GM23338 (cell line): ENCODE measurements at regions not wholly inside any gene's neighbourhood (a gene's known extent, or its start where the extent isn't known, plus 50 kb on each side); places are given as distances from the start of the nearest gene placed in this dataset.

Experiments
- ATAC-seq: fragments of 200-7000 bp; cut with Tn5 transposase; 3 replicates; pipeline ENCODE4 v1.9.1; 2020
- DNase-seq: peaks from one replicate; pipeline ENCODE4 v3.0.0-alpha.2; 2015; ENCODE audit warnings: low spot score
- H2AFZ ChIP-seq: fragments of 200-600 bp; sonication (generic); 2 replicates; pipeline ENCODE4 v1.8.0; 2016; ENCODE audit warnings: antibody characterized with exemption, mild to moderate bottlenecking, moderate library complexity
- H3F3A ChIP-seq: fragments of 200-600 bp; sonication (generic); replicated peaks from 2 replicates; pipeline ENCODE4 v1.8.0; 2017; ENCODE audit warnings: antibody characterized with exemption, mixed run types, low read depth
- H3K27ac ChIP-seq: fragments of 200-600 bp; sonication (generic); 2 replicates; pipeline ENCODE4 v1.6.1; 2016; ENCODE audit warnings: low read depth
- H3K27me3 ChIP-seq: fragments of 200-600 bp; sonication (generic); 2 replicates; pipeline ENCODE4 v1.8.0; 2016; ENCODE audit warnings: mild to moderate bottlenecking, mixed run types, moderate library complexity; ENCODE audit not compliant: insufficient read depth
- H3K36me3 ChIP-seq: fragments of 200-600 bp; sonication (generic); 2 replicates; pipeline ENCODE4 v1.8.0; 2016; ENCODE audit warnings: mild to moderate bottlenecking; ENCODE audit not compliant: insufficient read depth
- H3K4me1 ChIP-seq: fragments of 200-600 bp; sonication (generic); 2 replicates; pipeline ENCODE4 v1.8.0; 2016; ENCODE audit warnings: mild to moderate bottlenecking, moderate library complexity; ENCODE audit not compliant: insufficient read depth
- H3K4me2 ChIP-seq: fragments of 200-600 bp; sonication (generic); 2 replicates; pipeline ENCODE4 v1.7.1; 2017; ENCODE audit warnings: mixed run types
- H3K4me3 ChIP-seq: fragments of 200-600 bp; sonication (generic); 2 replicates; pipeline ENCODE4 v1.6.1; 2016; ENCODE audit warnings: mixed run types
- H3K79me2 ChIP-seq: fragments of 200-600 bp; sonication (generic); replicated peaks from 2 replicates; pipeline ENCODE4 v1.8.0; 2017; ENCODE audit warnings: mild to moderate bottlenecking; ENCODE audit not compliant: insufficient read depth
- H3K9me2 ChIP-seq: fragments of 200-600 bp; sonication (generic); 2 replicates; pipeline ENCODE4 v1.8.0; 2017; ENCODE audit not compliant: insufficient read depth
- H4K20me1 ChIP-seq: fragments of 200-600 bp; sonication (generic); replicated peaks from 2 replicates; pipeline ENCODE4 v1.8.0; 2017; ENCODE audit warnings: mild to moderate bottlenecking; ENCODE audit not compliant: insufficient read depth
- H3K27ac Mint-ChIP-seq: 2 replicates; pipeline ENCODE4 v1.8.0; 2020; ENCODE audit warnings: inconsistent platforms, mild to moderate bottlenecking, moderate library complexity, mixed read lengths
- H3K27me3 Mint-ChIP-seq: 3 replicates; pipeline ENCODE4 v1.8.0; 2022; ENCODE audit warnings: low read depth, mild to moderate bottlenecking, moderate library complexity, mixed read lengths, inconsistent platforms; ENCODE audit not compliant: insufficient read depth, poor library complexity
- H3K36me3 Mint-ChIP-seq: 3 replicates; pipeline ENCODE4 v1.8.0; 2021; ENCODE audit warnings: low read depth, mild to moderate bottlenecking, inconsistent platforms, moderate library complexity, mixed read lengths
- H3K4me1 Mint-ChIP-seq: 3 replicates; pipeline ENCODE4 v1.8.0; 2020; ENCODE audit warnings: mild to moderate bottlenecking, inconsistent platforms, mixed read lengths
- H3K4me3 Mint-ChIP-seq: 3 replicates; pipeline ENCODE4 v1.8.0; 2021; ENCODE audit warnings: moderate library complexity, mild to moderate bottlenecking, inconsistent platforms, mixed read lengths
- H3K9me3 Mint-ChIP-seq: 3 replicates; pipeline ENCODE4 v1.8.0; 2020; ENCODE audit warnings: moderate library complexity, mild to moderate bottlenecking, inconsistent platforms, mixed read lengths
- CREB1 ChIP-seq: fragments of 250-450 bp; sonication (Bioruptor Pico); IDR thresholded peaks from 2 replicates; pipeline ENCODE4 v1.5.0; 2020; ENCODE audit warnings: low read depth, mild to moderate bottlenecking, moderate library complexity
- EZH2 ChIP-seq: fragments of 200-600 bp; sonication (generic); IDR thresholded peaks from one replicate; pipeline ENCODE4 v1.8.0; 2017; ENCODE audit warnings: antibody characterized with exemption, mild to moderate bottlenecking, low read depth; ENCODE audit not compliant: unreplicated experiment
- EZH2phosphoT487 ChIP-seq: fragments of 200-600 bp; sonication (generic); IDR thresholded peaks from one replicate; pipeline ENCODE4 v1.8.1; 2018; ENCODE audit warnings: antibody characterized with exemption; ENCODE audit not compliant: unreplicated experiment
- NANOG ChIP-seq: IDR thresholded peaks from 2 replicates; pipeline ENCODE4 v1.6.1; 2016; ENCODE audit warnings: antibody characterized with exemption, borderline replicate concordance
- POLR2AphosphoS5 ChIP-seq: IDR thresholded peaks from 2 replicates; pipeline ENCODE4 v1.6.1; 2016; ENCODE audit warnings: antibody characterized with exemption, low read depth
- STAT1 ChIP-seq: IDR thresholded peaks from one replicate; pipeline ENCODE4 v1.6.1; 2016; ENCODE audit warnings: antibody characterized with exemption; ENCODE audit not compliant: unreplicated experiment
- ZNF114 ChIP-seq: fragments of 250-450 bp; sonication (Bioruptor Pico); IDR thresholded peaks from 2 replicates; pipeline ENCODE4 v1.5.0; 2020; ENCODE audit warnings: mild to moderate bottlenecking, moderate library complexity
- ZNF331 ChIP-seq: fragments of 250-450 bp; sonication (Bioruptor Pico); IDR thresholded peaks from 2 replicates; pipeline ENCODE4 v1.5.0; 2020; ENCODE audit warnings: low read depth, mild to moderate bottlenecking, moderate library complexity
- TF ChIP-seq, protein P1 (sequence below): IDR thresholded peaks from one replicate; pipeline ENCODE4 v1.6.1; 2018; ENCODE audit warnings: antibody characterized with exemption; ENCODE audit not compliant: unreplicated experiment
- TF ChIP-seq, protein P2 (sequence below), 2 experiments: fragments of 200-600 bp in 1 of 2; sonication (generic) in 1 of 2; conservative IDR thresholded peaks; 2 replicates each; pipeline versions ENCODE4 v1.5.1 to v1.6.1; 2016 to 2017; ENCODE audit warnings: antibody characterized with exemption in 2 of 2, low read depth in 2 of 2, mild to moderate bottlenecking in 2 of 2, moderate library complexity in 1 of 2
- TF ChIP-seq, protein P3 (sequence below): fragments of 250-450 bp; sonication (Bioruptor Pico); IDR thresholded peaks from 2 replicates; pipeline ENCODE4 v1.5.0; 2020; ENCODE audit warnings: mild to moderate bottlenecking, moderate library complexity

DNA sequence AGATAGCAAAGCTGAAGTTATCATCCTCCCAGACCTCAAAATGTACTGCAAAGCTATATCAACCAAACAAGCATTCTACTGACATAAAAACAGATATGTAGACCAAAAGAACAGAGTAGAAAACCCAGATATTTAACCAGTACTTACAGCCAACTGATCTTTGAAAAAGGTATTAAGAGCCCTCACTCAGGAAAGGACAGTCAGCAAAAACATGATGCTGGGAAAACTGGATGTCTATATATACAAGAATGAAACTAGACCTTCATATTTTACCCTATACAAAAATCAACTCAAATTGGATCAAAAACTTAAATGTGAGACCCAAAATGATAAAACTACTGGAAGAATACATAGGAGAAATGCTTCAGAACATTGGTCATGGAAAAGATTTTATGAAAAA lies 87.5 kb upstream of the MME start (continued):
- TF ChIP-seq, protein P1, sequence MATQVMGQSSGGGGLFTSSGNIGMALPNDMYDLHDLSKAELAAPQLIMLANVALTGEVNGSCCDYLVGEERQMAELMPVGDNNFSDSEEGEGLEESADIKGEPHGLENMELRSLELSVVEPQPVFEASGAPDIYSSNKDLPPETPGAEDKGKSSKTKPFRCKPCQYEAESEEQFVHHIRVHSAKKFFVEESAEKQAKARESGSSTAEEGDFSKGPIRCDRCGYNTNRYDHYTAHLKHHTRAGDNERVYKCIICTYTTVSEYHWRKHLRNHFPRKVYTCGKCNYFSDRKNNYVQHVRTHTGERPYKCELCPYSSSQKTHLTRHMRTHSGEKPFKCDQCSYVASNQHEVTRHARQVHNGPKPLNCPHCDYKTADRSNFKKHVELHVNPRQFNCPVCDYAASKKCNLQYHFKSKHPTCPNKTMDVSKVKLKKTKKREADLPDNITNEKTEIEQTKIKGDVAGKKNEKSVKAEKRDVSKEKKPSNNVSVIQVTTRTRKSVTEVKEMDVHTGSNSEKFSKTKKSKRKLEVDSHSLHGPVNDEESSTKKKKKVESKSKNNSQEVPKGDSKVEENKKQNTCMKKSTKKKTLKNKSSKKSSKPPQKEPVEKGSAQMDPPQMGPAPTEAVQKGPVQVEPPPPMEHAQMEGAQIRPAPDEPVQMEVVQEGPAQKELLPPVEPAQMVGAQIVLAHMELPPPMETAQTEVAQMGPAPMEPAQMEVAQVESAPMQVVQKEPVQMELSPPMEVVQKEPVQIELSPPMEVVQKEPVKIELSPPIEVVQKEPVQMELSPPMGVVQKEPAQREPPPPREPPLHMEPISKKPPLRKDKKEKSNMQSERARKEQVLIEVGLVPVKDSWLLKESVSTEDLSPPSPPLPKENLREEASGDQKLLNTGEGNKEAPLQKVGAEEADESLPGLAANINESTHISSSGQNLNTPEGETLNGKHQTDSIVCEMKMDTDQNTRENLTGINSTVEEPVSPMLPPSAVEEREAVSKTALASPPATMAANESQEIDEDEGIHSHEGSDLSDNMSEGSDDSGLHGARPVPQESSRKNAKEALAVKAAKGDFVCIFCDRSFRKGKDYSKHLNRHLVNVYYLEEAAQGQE, result no peak
- no peak for TF ChIP-seq EZH2phosphoT487
- TF ChIP-seq CREB1 (CRISPR knock-in tag), result no peak

DNA sequence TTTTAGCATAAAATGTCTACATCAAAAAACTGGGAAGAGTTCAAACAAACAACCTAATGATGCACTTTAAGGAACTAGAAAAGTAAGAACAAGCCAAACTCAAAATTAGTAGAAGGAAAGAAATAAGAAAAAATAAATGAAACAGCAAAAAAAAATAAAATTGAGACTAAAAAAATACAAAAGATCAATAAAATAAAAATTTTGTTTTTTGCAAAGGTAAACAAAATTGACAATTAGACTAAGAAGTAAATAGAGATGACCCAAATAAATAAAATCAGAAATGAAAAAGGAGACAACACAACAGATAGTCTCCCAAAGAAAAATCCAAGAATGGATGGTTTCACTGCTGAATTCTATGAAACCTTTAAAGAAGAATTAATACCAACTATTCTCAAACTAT lies 89.6 kb upstream of the MME start:
- no peak for DNase-seq
- H3K4me1 Mint-ChIP-seq, result peaks cover 25% of the 10 kb centered on the region
- Histone ChIP-seq H3K4me3 (no peak overlapping the region), H3K9me2 (0 out of 2 replicates have a peak, but pooled peaks cover under 1% of the 10 kb centered on the region), H3K36me3 (no peaks in the 10 kb centered on the region), H3F3A (no peaks in the 10 kb centered on the region), H4K20me1 (no peaks in the 10 kb centered on the region), H3K4me1 (peaks cover 31% of the 10 kb centered on the region), H2AFZ (no peak overlapping the region), H3K27ac (no peak overlapping the region), H3K4me2 (no peak overlapping the region), H3K79me2 (no peaks in the 10 kb centered on the region), H3K27me3 (no peaks in the 10 kb centered on the region)
- no peak for ATAC-seq
- H3K27ac Mint-ChIP-seq, result no peak overlapping the region
- H3K9me3 Mint-ChIP-seq, result no peaks in the 10 kb centered on the region; the same call in 1 of the 3 replicates
- no peaks in the 10 kb centered on the region for H3K36me3 Mint-ChIP-seq
- no peak overlapping the region for H3K4me3 Mint-ChIP-seq
- peaks cover 2% of the 10 kb centered on the region for H3K27me3 Mint-ChIP-seq
- TF ChIP-seq STAT1, result no peak
- TF ChIP-seq, protein P2, sequence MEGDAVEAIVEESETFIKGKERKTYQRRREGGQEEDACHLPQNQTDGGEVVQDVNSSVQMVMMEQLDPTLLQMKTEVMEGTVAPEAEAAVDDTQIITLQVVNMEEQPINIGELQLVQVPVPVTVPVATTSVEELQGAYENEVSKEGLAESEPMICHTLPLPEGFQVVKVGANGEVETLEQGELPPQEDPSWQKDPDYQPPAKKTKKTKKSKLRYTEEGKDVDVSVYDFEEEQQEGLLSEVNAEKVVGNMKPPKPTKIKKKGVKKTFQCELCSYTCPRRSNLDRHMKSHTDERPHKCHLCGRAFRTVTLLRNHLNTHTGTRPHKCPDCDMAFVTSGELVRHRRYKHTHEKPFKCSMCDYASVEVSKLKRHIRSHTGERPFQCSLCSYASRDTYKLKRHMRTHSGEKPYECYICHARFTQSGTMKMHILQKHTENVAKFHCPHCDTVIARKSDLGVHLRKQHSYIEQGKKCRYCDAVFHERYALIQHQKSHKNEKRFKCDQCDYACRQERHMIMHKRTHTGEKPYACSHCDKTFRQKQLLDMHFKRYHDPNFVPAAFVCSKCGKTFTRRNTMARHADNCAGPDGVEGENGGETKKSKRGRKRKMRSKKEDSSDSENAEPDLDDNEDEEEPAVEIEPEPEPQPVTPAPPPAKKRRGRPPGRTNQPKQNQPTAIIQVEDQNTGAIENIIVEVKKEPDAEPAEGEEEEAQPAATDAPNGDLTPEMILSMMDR (conservative IDR thresholded peaks at IDR 0.05; ENCODE audit: low read depth in 2 of 2), result no peak
- TF ChIP-seq, protein P1, result no peak
- no peak for TF ChIP-seq ZNF331 (CRISPR knock-in tag)
- TF ChIP-seq, protein P3, sequence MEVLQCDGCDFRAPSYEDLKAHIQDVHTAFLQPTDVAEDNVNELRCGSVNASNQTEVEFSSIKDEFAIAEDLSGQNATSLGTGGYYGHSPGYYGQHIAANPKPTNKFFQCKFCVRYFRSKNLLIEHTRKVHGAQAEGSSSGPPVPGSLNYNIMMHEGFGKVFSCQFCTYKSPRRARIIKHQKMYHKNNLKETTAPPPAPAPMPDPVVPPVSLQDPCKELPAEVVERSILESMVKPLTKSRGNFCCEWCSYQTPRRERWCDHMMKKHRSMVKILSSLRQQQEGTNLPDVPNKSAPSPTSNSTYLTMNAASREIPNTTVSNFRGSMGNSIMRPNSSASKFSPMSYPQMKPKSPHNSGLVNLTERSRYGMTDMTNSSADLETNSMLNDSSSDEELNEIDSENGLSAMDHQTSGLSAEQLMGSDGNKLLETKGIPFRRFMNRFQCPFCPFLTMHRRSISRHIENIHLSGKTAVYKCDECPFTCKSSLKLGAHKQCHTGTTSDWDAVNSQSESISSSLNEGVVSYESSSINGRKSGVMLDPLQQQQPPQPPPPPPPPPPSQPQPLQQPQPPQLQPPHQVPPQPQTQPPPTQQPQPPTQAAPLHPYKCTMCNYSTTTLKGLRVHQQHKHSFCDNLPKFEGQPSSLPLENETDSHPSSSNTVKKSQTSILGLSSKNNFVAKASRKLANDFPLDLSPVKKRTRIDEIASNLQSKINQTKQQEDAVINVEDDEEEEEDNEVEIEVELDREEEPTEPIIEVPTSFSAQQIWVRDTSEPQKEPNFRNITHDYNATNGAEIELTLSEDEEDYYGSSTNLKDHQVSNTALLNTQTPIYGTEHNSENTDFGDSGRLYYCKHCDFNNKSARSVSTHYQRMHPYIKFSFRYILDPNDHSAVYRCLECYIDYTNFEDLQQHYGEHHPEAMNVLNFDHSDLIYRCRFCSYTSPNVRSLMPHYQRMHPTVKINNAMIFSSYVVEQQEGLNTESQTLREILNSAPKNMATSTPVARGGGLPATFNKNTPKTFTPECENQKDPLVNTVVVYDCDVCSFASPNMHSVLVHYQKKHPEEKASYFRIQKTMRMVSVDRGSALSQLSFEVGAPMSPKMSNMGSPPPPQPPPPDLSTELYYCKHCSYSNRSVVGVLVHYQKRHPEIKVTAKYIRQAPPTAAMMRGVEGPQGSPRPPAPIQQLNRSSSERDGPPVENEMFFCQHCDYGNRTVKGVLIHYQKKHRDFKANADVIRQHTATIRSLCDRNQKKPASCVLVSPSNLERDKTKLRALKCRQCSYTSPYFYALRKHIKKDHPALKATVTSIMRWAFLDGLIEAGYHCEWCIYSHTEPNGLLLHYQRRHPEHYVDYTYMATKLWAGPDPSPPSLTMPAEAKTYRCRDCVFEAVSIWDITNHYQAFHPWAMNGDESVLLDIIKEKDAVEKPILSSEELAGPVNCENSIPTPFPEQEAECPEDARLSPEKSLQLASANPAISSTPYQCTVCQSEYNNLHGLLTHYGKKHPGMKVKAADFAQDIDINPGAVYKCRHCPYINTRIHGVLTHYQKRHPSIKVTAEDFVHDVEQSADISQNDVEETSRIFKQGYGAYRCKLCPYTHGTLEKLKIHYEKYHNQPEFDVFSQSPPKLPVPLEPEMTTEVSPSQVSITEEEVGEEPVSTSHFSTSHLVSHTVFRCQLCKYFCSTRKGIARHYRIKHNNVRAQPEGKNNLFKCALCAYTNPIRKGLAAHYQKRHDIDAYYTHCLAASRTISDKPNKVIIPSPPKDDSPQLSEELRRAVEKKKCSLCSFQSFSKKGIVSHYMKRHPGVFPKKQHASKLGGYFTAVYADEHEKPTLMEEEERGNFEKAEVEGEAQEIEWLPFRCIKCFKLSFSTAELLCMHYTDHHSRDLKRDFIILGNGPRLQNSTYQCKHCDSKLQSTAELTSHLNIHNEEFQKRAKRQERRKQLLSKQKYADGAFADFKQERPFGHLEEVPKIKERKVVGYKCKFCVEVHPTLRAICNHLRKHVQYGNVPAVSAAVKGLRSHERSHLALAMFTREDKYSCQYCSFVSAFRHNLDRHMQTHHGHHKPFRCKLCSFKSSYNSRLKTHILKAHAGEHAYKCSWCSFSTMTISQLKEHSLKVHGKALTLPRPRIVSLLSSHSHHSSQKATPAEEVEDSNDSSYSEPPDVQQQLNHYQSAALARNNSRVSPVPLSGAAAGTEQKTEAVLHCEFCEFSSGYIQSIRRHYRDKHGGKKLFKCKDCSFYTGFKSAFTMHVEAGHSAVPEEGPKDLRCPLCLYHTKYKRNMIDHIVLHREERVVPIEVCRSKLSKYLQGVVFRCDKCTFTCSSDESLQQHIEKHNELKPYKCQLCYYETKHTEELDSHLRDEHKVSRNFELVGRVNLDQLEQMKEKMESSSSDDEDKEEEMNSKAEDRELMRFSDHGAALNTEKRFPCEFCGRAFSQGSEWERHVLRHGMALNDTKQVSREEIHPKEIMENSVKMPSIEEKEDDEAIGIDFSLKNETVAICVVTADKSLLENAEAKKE (CRISPR knock-in tag), result no peak
- TF ChIP-seq NANOG, result no peak
- no peak for TF ChIP-seq ZNF114 (CRISPR knock-in tag)
- no peak for TF ChIP-seq POLR2AphosphoS5
- no peak for TF ChIP-seq EZH2
